NCI-H2196 treated with DMSO at 0.1 percent for 48 hours (cell line): ENCODE measurements at regions not wholly inside any gene's neighbourhood (a gene's known extent, or its start where the extent isn't known, plus 50 kb on each side); places are given as distances from the start of the nearest gene placed in this dataset.

ENCODE experiments used
- DNase-seq: peaks from one replicate; lab custom pipeline; 2025; ENCODE audit not compliant: unreplicated experiment; lab: John Stamatoyannopoulos, UW

GRCh38 chr6:15058200-15059061 lies 187.4 kb upstream of the JARID2 start:
- no peak for DNase-seq

GRCh38 chr6:15061180-15061641 lies 184.7 kb upstream of the JARID2 start:
- DNase-seq = no peak

DNA sequence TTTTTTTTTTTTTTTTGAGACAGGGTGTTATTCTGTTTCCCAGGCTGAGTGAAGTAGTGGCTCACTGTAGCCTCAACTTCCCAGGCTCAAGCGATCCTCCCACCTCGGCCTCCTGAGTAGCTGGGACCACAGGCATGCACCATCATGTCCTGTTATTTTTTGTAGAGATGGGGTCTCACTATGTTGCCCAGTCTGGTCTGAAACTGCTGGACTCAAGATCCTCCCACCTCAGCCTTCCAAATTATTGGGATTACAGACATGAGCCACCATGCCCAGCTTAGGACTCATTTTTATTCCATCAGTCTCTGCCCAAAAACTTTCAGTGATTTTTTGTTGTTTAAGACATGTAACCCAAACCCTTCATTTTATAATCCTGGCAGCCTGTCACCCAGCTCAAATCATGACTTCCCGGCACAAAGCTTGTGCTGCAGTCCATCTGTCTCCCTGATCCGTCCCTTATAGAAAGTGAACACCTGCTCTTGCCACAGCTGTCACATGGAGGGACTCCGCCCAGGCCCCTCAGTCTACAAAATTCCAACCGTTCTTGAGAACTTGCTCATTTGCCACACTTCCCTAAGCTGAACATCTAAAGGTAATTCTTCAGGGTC lies 183.9 kb upstream of the JARID2 start:
- no peak for DNase-seq

DNA sequence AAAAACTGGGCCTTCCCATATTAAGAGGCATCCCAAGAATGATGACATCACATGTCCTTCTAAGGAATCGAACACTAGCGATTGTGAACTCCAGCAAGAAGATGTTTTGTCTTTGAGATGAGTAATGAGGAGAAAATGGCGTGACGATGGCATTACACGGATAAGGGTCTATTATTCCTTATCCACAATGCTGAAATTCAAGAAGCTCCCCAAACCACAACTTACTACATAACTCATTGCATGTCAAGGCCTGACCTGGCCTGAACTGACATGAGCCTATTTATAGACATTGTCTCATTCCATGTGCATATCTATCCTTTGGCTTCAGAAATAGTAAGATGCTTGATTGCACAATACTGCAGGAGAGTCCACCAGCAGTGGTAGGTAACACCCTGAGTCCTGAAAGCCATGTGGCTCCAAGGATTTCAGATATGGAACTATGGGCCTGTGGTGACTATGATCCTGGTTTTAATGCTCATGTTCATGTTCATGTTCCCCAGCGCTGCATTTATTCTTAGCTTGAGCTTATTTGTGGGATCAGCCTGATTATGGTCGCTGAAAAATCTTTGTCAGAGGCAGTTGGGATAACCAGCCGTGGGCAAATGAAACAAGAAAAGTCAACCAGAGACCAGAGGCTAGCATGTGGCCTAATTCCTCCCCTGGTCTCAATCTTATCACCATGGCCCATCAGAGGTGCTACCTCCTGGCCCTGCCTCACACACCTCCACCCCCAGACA lies 183.2 kb upstream of the JARID2 start:
- DNase-seq = no peak

DNA sequence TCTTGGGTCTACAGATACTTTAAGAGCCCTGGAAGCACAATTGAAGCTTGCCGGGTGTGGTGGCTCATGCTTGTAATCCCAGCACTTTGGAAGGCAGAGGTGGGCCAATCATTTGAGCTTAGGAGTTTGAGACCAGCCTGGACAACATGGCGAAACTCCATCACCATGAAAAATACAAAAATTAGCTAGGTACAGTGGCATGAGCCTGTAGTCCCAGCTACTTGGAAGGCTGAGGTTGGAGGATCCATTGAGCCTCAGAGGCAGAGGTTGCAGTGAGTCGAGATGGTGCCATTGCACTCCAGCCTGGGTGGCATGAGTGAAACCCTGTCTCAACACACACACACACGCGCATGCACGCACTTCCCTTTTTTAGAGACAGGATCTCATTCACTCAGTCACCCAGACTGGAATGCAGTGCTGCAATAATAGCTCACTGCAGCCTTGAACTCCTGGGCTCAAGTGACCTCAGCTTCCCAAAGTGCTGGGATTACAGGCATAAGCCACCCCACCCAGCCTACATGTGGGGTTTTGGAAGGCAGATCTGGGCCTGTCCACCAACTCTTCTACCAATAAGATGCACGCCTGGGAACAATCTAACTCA lies 182.5 kb upstream of the JARID2 start:
- DNase-seq = no peak

DNA sequence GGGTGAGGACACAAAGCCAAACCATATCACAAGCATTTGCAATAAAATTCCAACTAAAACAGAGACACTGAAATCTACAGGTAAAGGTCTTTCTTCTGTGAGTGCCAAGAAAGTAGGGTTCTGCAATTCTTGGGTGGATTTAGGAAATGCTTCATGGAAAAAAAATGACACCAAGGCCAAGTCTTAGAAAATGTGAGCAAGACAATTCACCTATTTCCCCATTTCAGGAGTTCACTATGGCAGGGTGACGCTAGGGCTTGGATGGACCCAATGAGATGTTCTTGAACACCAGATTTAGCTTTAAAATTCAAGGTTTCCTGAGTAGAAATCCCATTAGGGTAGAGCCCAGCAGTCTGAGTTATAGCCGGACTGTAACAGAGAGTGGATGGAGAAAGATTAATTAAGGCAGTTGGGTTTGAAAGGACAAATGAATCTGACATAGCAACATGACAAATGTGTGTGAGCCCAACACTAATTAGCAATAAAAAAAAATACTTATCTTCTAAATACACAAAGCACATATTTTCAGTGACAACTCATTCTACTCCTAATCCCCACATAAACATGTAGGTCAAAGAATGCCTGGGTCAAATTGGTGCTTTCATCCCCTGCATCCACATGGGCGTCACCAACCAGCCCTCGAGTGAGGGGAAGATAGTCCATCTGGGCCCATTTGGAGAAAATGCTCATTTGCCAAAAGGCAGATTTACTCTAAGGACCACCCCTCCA lies 180.4 kb upstream of the JARID2 start:
- no peak for DNase-seq

- no peak for DNase-seq
Measured at GRCh38 chr6:15066089-15066758, 179.6 kb upstream of the JARID2 start.

- peak; percentile 80 for DNase-seq
Measured at GRCh38 chr6:15073344-15073789, 172.5 kb upstream of the JARID2 start.

GRCh38 chr6:15073883-15074465 lies 171.9 kb upstream of the JARID2 start:
- no peak for DNase-seq

GRCh38 chr6:15074806-15075205 lies 171.1 kb upstream of the JARID2 start:
- no peak for DNase-seq

DNA sequence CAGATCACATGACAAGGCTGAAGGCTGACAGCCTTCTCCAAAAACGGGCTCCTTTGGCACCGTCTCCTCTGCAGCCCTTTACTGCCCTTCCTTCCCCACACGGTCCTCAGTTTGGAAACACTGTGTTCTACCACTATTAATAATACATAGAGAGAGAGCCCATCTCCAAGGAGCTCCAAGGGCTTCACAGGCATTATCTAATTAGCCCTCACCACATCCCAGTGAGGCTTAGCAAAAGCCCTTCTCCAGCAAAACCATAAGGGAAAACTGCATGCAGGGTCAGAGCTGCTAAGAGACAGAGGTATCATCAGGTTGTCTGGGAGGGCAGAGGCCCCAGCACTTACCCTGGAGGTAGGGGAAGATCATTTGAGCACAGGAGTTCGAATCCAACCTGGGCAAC lies 169.3 kb upstream of the JARID2 start:
- no peak for DNase-seq

- no peak for DNase-seq
Measured at GRCh38 chr6:15077006-15077405, 168.9 kb upstream of the JARID2 start.

- DNase-seq = no peak
Measured at GRCh38 chr6:15077961-15078360, 167.9 kb upstream of the JARID2 start.

DNA sequence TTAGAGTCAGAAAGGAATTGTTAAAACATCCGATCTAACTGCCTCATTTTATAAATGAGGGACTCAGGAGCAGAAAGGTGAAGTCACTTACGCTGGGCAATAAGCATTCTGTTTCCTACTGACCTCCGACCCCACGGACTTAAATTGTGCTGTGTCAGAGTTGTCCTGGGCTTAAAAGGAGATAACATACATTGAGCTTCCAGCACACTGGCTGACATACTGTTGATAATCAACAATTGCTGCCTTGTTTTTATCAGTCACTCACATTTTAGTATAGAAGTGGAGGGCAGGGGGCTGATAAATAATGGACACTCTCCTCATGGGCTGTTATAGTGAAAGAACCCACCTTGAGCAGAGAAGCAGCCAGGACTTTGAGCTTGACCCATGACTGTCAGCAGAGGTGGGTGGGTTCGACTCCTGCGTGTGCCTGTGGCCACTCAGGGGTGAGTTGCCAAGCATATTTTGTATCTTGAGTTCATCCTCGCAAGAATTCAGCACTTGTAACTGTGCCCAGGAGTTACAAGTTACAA lies 166.5 kb upstream of the JARID2 start:
- DNase-seq = no peak

GRCh38 chr6:15080895-15081294 lies 165.0 kb upstream of the JARID2 start:
- DNase-seq = no peak

DNA sequence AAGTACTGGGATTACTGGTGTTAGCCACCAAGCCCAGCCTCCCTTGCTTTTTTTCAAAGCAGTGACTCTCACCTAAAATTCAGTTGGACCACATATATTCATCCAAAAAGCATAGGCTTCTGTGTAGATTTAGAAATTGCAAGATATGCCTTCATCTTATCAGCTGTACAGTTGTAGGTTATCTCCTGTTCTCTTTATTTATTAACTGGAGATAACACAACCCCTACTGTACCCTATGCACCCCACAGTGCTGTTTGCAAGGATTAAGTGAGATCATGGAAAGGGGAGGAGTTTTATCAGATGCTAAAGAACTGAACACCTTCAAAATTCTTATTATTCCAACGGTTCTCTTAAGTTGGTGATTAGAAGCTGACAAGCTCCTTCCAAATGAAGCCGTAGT lies 164.4 kb upstream of the JARID2 start:
- no peak for DNase-seq

DNA sequence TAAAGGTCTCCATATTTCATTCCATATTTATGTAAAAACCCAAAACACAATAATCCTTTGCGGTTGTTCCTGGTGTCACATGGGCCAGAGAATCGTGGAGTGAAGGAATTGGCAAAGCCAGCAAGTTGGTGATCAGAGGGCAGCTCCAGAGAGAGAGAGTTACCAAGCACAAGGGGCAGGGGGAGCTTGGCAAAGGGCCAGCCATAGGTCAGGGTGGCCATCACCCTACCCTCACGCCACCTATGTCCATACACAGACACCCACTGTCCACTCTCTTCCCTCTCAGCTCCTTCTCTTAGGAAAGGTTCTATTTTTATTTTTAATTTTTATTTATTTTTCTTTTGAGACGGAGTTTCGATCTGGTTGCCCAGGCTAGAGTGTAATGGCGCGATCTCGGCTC lies 163.2 kb upstream of the JARID2 start:
- DNase-seq = no peak

- no peak for DNase-seq
Measured at GRCh38 chr6:15086348-15087158, 159.3 kb upstream of the JARID2 start.

DNA sequence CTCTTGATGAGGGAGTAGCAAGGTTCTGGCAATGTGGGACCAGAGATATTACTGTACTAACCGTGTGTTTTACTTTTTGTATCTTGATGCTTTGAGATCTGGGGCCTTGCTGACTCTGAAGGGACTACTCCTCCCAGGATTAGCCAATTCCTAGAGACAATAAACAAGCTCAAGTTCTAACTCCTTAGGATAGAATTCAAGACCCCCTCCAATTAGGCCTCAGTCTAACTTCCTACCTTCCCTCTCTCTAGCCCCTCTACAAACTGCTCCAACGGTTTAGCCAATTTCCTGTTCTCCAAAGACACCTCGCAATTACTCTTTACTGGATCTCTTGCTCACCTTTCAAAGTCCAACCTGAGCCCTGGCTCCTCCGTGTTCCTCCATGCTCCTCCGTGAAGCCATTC lies 158.7 kb upstream of the JARID2 start:
- DNase-seq = no peak
